HFFc6 (cell line): ENCODE measurements at regions not wholly inside any gene's neighbourhood (a gene's known extent, or its start where the extent isn't known, plus 50 kb on each side); places are given as distances from the start of the nearest gene placed in this dataset.
A peak's percentile ranks its signal among the peaks of the same experiment; 100 is the strongest.

Source experiments
- DNase-seq: peaks from one replicate; pipeline ENCODE4 v3.0.0-alpha.2; 2018
- H3K27ac Mint-ChIP-seq: 2 replicates; pipeline ENCODE4 v1.8.0; 2020; ENCODE audit warnings: mild to moderate bottlenecking, mixed read lengths
- H3K27me3 Mint-ChIP-seq: 2 replicates; pipeline ENCODE4 v1.8.0; 2021; ENCODE audit warnings: mild to moderate bottlenecking, moderate library complexity, mixed read lengths; ENCODE audit not compliant: insufficient read depth
- H3K36me3 Mint-ChIP-seq: 2 replicates; pipeline ENCODE4 v1.8.0; 2021; ENCODE audit warnings: low read depth, mixed read lengths
- H3K4me1 Mint-ChIP-seq: 2 replicates; pipeline ENCODE4 v1.8.0; 2020; ENCODE audit warnings: low read depth, mixed read lengths
- H3K4me3 Mint-ChIP-seq: 2 replicates; pipeline ENCODE4 v1.8.0; 2020; ENCODE audit warnings: mild to moderate bottlenecking, moderate library complexity, mixed read lengths
- H3K9me3 Mint-ChIP-seq: 2 replicates; pipeline ENCODE4 v1.8.0; 2020; ENCODE audit warnings: mild to moderate bottlenecking, mixed read lengths
- TF ChIP-seq, protein P1 (sequence below): fragments of 200-600 bp; sonication (generic); IDR thresholded peaks from 2 replicates; pipeline ENCODE4 v1.5.0; 2021; ENCODE audit warnings: antibody characterized with exemption, mild to moderate bottlenecking

DNA sequence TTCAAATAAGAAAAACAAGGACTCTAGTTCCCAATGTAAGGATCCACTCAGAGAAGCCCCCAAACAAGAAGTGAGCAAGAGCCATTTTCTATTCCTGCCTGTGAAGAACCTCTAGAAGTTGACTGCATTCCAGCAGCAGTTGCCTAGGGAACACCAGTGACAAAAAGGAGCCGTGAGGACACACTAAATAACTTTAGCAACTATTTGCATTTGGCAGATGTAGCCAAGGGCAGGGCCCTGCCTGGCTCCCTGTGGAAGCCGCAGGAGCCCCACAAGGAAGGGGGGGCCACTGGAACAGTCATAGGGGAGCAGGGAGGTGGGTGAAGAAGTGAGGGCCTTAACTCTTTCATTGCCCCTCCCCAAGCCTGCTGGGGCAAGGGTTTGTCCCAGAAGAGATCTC lies 470.2 kb upstream of the PROK2 start:
- H3K27me3 Mint-ChIP-seq: peaks cover 27% of the 10 kb centered on the region
- H3K4me3 Mint-ChIP-seq: no peak overlapping the region
- H3K4me1 Mint-ChIP-seq: peaks cover 7% of the 10 kb centered on the region; the same call in 1 of the 2 replicates
- H3K27ac Mint-ChIP-seq: no peak overlapping the region
- H3K9me3 Mint-ChIP-seq: peaks cover 4% of the 10 kb centered on the region; the same call in 1 of the 2 replicates
- no peaks in the 10 kb centered on the region for H3K36me3 Mint-ChIP-seq
- TF ChIP-seq, protein P1, sequence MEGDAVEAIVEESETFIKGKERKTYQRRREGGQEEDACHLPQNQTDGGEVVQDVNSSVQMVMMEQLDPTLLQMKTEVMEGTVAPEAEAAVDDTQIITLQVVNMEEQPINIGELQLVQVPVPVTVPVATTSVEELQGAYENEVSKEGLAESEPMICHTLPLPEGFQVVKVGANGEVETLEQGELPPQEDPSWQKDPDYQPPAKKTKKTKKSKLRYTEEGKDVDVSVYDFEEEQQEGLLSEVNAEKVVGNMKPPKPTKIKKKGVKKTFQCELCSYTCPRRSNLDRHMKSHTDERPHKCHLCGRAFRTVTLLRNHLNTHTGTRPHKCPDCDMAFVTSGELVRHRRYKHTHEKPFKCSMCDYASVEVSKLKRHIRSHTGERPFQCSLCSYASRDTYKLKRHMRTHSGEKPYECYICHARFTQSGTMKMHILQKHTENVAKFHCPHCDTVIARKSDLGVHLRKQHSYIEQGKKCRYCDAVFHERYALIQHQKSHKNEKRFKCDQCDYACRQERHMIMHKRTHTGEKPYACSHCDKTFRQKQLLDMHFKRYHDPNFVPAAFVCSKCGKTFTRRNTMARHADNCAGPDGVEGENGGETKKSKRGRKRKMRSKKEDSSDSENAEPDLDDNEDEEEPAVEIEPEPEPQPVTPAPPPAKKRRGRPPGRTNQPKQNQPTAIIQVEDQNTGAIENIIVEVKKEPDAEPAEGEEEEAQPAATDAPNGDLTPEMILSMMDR: no peak
- DNase-seq: peak; percentile 60

DNA sequence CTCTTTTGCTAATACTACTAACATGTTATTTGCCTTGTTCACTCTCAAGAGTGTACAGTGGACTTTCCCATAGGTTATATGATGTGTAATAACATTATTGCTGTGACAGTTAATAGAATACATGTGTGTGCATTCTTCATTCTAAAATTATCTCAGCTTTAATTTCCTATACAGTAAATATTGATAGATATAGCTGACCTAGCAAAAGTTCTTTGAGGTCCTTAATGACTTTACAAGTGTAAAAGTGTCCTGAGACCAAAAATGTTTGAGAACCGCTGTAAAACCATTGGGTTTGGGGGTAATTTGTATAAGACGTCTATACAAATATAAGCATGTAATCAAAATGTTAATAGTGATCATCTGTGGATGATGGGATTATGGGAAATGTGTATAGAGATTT lies 469.5 kb upstream of the PROK2 start:
- DNase-seq: no peak
- Mint-ChIP-seq H3K27me3 (peaks cover 22% of the 10 kb centered on the region), H3K9me3 (peaks cover 4% of the 10 kb centered on the region; the same call in 1 of the 2 replicates), H3K36me3 (no peaks in the 10 kb centered on the region), H3K4me3 (no peak overlapping the region), H3K27ac (no peak overlapping the region), H3K4me1 (peaks cover 7% of the 10 kb centered on the region; the same call in 1 of the 2 replicates)
- TF ChIP-seq, protein P1: no peak

DNA sequence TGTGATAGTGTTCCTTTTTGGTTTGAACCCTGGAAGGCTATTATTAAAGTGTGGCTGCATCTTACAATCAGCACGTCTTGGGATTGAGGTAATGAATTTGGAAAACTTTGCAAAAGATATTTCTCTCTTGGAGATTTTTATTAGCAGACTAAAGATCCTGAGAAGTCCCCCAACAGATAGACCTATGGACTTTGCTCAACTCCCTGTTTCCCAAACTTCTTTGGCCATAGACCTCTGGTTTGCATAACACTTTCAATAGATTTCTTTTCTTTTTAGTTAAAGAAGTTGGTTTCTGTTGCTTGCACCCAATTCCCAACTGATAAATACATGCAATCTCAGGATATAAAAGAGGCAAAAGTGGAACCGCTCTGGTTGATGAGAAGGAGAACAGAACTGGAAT lies 465.8 kb upstream of the PROK2 start:
- H3K27ac Mint-ChIP-seq: no peak overlapping the region
- no peaks in the 10 kb centered on the region for H3K9me3 Mint-ChIP-seq
- TF ChIP-seq, protein P1: no peak
- DNase-seq: no peak
- no peaks in the 10 kb centered on the region; the same call in 1 of the 2 replicates for H3K4me1 Mint-ChIP-seq
- H3K36me3 Mint-ChIP-seq: no peaks in the 10 kb centered on the region
- H3K4me3 Mint-ChIP-seq: no peak overlapping the region
- H3K27me3 Mint-ChIP-seq: peaks cover 26% of the 10 kb centered on the region

DNA sequence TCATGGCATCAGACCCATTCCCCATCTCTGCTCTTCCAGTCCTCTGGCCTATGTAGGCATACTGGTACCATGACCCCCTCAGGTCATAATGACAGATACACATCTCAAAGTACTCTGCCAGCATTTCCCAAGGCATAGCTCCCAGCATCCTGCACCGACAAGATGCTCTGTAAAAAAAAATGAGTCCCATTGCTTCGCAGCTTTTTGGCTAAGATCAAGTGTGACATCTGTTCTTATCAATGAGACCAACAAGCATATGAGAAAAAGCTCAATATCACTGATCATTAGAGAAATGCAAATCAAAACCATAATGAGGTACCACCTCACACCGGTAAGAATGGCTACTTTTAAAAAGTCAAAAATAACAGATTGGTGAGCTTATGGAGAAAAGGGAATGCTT lies 463.9 kb upstream of the PROK2 start:
- no peak for DNase-seq
- H3K4me3 Mint-ChIP-seq: no peak overlapping the region
- TF ChIP-seq, protein P1: no peak
- no peaks in the 10 kb centered on the region for H3K9me3 Mint-ChIP-seq
- no peaks in the 10 kb centered on the region for H3K36me3 Mint-ChIP-seq
- no peak overlapping the region for H3K27ac Mint-ChIP-seq
- H3K4me1 Mint-ChIP-seq: no peaks in the 10 kb centered on the region
- peaks cover 33% of the 10 kb centered on the region for H3K27me3 Mint-ChIP-seq

DNA sequence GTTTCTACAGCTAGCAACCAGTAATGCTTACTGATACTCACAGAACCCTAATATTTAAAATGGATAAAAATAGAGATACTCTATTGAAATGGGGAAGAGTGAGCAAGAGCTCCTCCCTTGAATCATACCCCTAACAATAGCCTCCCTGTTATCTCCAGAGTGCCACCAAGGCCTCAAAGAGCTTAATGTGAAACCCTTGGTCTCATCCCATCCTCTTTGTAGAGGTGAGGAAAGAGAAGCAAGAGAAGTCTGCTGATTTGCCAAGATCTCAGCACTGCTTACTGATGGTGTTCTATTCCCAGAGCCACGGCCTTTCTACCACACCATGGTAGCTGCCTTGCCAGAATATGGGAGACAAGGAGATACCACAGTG lies 463.4 kb upstream of the PROK2 start:
- Mint-ChIP-seq H3K9me3 (no peaks in the 10 kb centered on the region), H3K36me3 (no peaks in the 10 kb centered on the region), H3K4me3 (no peak overlapping the region), H3K27ac (no peak overlapping the region), H3K27me3 (peaks cover 37% of the 10 kb centered on the region), H3K4me1 (no peaks in the 10 kb centered on the region)
- DNase-seq: no peak
- TF ChIP-seq, protein P1: no peak
